WTC11 (cell line): ENCODE measurements at regions not wholly inside any gene's neighbourhood (a gene's known extent, or its start where the extent isn't known, plus 50 kb on each side); places are given as distances from the start of the nearest gene placed in this dataset.
A peak's percentile ranks its signal among the peaks of the same experiment; 100 is the strongest.

Experiments
- ATAC-seq: fragments of 200-7000 bp; cut with Tn5 transposase; 2 replicates; pipeline ENCODE4 v1.10.0; 2021; ENCODE audit warnings: mild to moderate bottlenecking, moderate library complexity
- CTCF ChIA-PET: fragments of 300-600 bp; sonication (Branson Sonifier 250); formaldehyde crosslinking; loops from one replicate; lab custom pipeline; 2021; ENCODE audit warnings: antibody characterized with exemption; lab: Charles Lee
- POLR2A ChIA-PET: fragments of 350-600 bp; sonication (Branson Sonifier 250); formaldehyde crosslinking; loops from one replicate; lab custom pipeline; 2021; ENCODE audit warnings: antibody characterized with exemption; lab: Charles Lee
- DNase-seq: peaks from one replicate; pipeline ENCODE4 v3.0.0; 2021; ENCODE audit warnings: low spot score
- H3K27ac Mint-ChIP-seq: 2 replicates; pipeline ENCODE4 v1.8.0; 2021; ENCODE audit warnings: mixed read lengths
- H3K27me3 Mint-ChIP-seq: 2 replicates; pipeline ENCODE4 v1.8.0; 2021; ENCODE audit warnings: low read depth, mild to moderate bottlenecking, moderate library complexity, mixed read lengths
- H3K36me3 Mint-ChIP-seq: 2 replicates; pipeline ENCODE4 v1.8.0; 2021; ENCODE audit warnings: mixed read lengths
- H3K4me1 Mint-ChIP-seq: 2 replicates; pipeline ENCODE4 v1.8.0; 2022; ENCODE audit warnings: mixed read lengths
- H3K4me3 Mint-ChIP-seq: 2 replicates; pipeline ENCODE4 v1.8.0; 2021; ENCODE audit warnings: mild to moderate bottlenecking, moderate library complexity, mixed read lengths
- H3K9me3 Mint-ChIP-seq: 2 replicates; pipeline ENCODE4 v1.8.0; 2021; ENCODE audit warnings: mixed read lengths
- CBFB ChIP-seq: sonication (generic); formaldehyde crosslinking; IDR thresholded peaks from 2 replicates; pipeline ENCODE4 v1.8.1; 2022; ENCODE audit warnings: mild to moderate bottlenecking, low read depth, missing genetic modification reagents
- CREM ChIP-seq: sonication (generic); formaldehyde crosslinking; IDR thresholded peaks from 2 replicates; pipeline ENCODE4 v1.8.1; 2022; ENCODE audit warnings: mild to moderate bottlenecking, missing genetic modification reagents, moderate library complexity
- ELF4 ChIP-seq: sonication (generic); formaldehyde crosslinking; IDR thresholded peaks from 2 replicates; pipeline ENCODE4 v1.8.1; 2022; ENCODE audit warnings: low read depth, mild to moderate bottlenecking, moderate library complexity, missing genetic modification reagents
- EMX1 ChIP-seq: fragments of 250-450 bp; sonication (Bioruptor Pico); IDR thresholded peaks from 2 replicates; pipeline ENCODE4 v1.8.0; 2021; ENCODE audit warnings: mild to moderate bottlenecking
- GRHL2 ChIP-seq: fragments of 250-450 bp; sonication (Bioruptor Pico); IDR thresholded peaks from 2 replicates; pipeline ENCODE4 v1.8.0; 2022; ENCODE audit warnings: mild to moderate bottlenecking, moderate library complexity; ENCODE audit not compliant: insufficient replicate concordance, severe bottlenecking
- GTF2I ChIP-seq: fragments of 250-450 bp; sonication (Bioruptor Pico); conservative IDR thresholded peaks from 2 replicates; pipeline ENCODE4 v1.4.0; 2021; ENCODE audit warnings: mild to moderate bottlenecking
- IRF2 ChIP-seq: sonication (generic); formaldehyde crosslinking; IDR thresholded peaks from 2 replicates; pipeline ENCODE4 v1.8.0; 2022; ENCODE audit warnings: low read depth, missing genetic modification reagents, borderline replicate concordance
- JUN ChIP-seq: sonication (generic); formaldehyde crosslinking; IDR thresholded peaks from 2 replicates; pipeline ENCODE4 v1.8.0; 2023; ENCODE audit warnings: mild to moderate bottlenecking, missing genetic modification reagents
- KAT7 ChIP-seq: sonication (generic); formaldehyde crosslinking; IDR thresholded peaks from 2 replicates; pipeline ENCODE4 v1.8.1; 2023; ENCODE audit warnings: missing genetic modification reagents, mild to moderate bottlenecking, borderline replicate concordance
- MXD4 ChIP-seq: fragments of 250-450 bp; sonication (Bioruptor Pico); IDR thresholded peaks from 2 replicates; pipeline ENCODE4 v1.8.0; 2021; ENCODE audit warnings: mild to moderate bottlenecking, moderate library complexity, borderline replicate concordance
- RELA ChIP-seq: sonication (generic); formaldehyde crosslinking; IDR thresholded peaks from 2 replicates; pipeline ENCODE4 v1.8.1; 2022; ENCODE audit warnings: missing genetic modification reagents, mild to moderate bottlenecking, borderline replicate concordance
- SMAD3 ChIP-seq: sonication (generic); formaldehyde crosslinking; IDR thresholded peaks from 2 replicates; pipeline ENCODE4 v1.8.0; 2022; ENCODE audit warnings: missing genetic modification reagents, mild to moderate bottlenecking, borderline replicate concordance
- SMAD4 ChIP-seq: sonication (generic); formaldehyde crosslinking; IDR thresholded peaks from 2 replicates; pipeline ENCODE4 v1.8.0; 2022; ENCODE audit warnings: mild to moderate bottlenecking, missing genetic modification reagents
- SOX15 ChIP-seq: fragments of 250-450 bp; sonication (Bioruptor Pico); IDR thresholded peaks from 2 replicates; pipeline ENCODE4 v1.9.0; 2021; ENCODE audit warnings: mild to moderate bottlenecking
- TCF7 ChIP-seq: sonication (generic); formaldehyde crosslinking; IDR thresholded peaks from 2 replicates; pipeline ENCODE4 v1.8.0; 2022; ENCODE audit warnings: mild to moderate bottlenecking, low read depth, missing genetic modification reagents, moderate library complexity
- TP53 ChIP-seq: sonication (generic); formaldehyde crosslinking; IDR thresholded peaks from 2 replicates; pipeline ENCODE4 v1.8.1; 2023; ENCODE audit warnings: mild to moderate bottlenecking, missing genetic modification reagents
- ZBTB21 ChIP-seq: sonication (generic); formaldehyde crosslinking; IDR thresholded peaks from 2 replicates; pipeline ENCODE4 v1.8.1; 2023; ENCODE audit warnings: mild to moderate bottlenecking, missing genetic modification reagents, borderline replicate concordance
- ZNF317 ChIP-seq: sonication (generic); formaldehyde crosslinking; IDR thresholded peaks from 2 replicates; pipeline ENCODE4 v1.8.1; 2023; ENCODE audit warnings: low read depth, mild to moderate bottlenecking, moderate library complexity, missing genetic modification reagents, borderline replicate concordance
- TF ChIP-seq, protein P1 (sequence below): fragments of 250-450 bp; sonication (Bioruptor Pico); conservative IDR thresholded peaks from 2 replicates; pipeline ENCODE4 v1.9.0; 2021; ENCODE audit warnings: mild to moderate bottlenecking
- TF ChIP-seq, protein P2 (sequence below): sonication (generic); formaldehyde crosslinking; IDR thresholded peaks from 2 replicates; pipeline ENCODE4 v1.8.1; 2023; ENCODE audit warnings: mild to moderate bottlenecking, moderate library complexity, missing genetic modification reagents
- TF ChIP-seq, protein P3 (sequence below): sonication (generic); formaldehyde crosslinking; IDR thresholded peaks from 2 replicates; pipeline ENCODE4 v1.8.0; 2023; ENCODE audit warnings: missing genetic modification reagents
- TF ChIP-seq, protein P4 (sequence below): fragments of 250-450 bp; sonication (Bioruptor Pico); IDR thresholded peaks from 2 replicates; pipeline ENCODE4 v1.9.0; 2021; ENCODE audit warnings: mild to moderate bottlenecking
- TF ChIP-seq, protein P5 (sequence below): sonication (generic); formaldehyde crosslinking; IDR thresholded peaks from 2 replicates; pipeline ENCODE4 v1.8.1; 2023; ENCODE audit warnings: mild to moderate bottlenecking, missing genetic modification reagents, moderate library complexity
- TF ChIP-seq, protein P6 (sequence below): fragments of 250-450 bp; sonication (Bioruptor Pico); IDR thresholded peaks from 2 replicates; pipeline ENCODE4 v1.9.0; 2021; ENCODE audit warnings: mild to moderate bottlenecking

DNA sequence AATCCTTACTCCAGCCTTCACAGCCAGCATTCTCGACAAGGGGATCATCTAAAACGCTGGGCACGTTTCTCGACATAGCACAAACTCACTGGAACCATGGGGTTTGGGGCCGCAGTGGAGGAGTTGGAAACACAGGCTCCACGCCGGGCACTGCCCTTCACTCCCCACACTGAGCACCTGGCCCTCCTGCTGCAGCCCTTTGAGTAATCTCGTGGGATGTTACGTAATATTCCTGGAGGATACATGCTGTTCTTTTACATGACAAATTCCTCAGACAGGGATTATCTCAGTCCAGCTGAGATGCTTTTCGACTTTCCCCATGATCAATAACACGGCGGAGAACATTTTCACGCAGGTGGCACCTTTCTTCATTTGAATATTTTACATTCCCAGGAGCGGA is 408.0 kb downstream of the SHANK2 start:
- Mint-ChIP-seq H3K36me3 (no peaks in the 10 kb centered on the region), H3K9me3 (no peaks in the 10 kb centered on the region), H3K4me3 (no peak overlapping the region), H3K4me1 (peaks cover 4% of the 10 kb centered on the region), H3K27ac (0 out of 2 replicates have a peak overlapping the region, but pooled peaks have one; percentile 60), H3K27me3 (no peaks in the 10 kb centered on the region)
- TF ChIP-seq SMAD4 (CRISPR knock-in tag) (no peak), RELA (no peak), ELF4 (no peak), GTF2I (CRISPR knock-in tag) (no peak), ZBTB21 (CRISPR knock-in tag) (no peak), SMAD3 (CRISPR knock-in tag) (no peak), CBFB (no peak), GRHL2 (CRISPR knock-in tag) (no peak), TP53 (no peak), MXD4 (no peak), CREM (CRISPR knock-in tag) (no peak), SOX15 (CRISPR knock-in tag) (no peak), IRF2 (no peak), JUN (no peak), KAT7 (CRISPR knock-in tag) (no peak)
- TF ChIP-seq, protein P1, sequence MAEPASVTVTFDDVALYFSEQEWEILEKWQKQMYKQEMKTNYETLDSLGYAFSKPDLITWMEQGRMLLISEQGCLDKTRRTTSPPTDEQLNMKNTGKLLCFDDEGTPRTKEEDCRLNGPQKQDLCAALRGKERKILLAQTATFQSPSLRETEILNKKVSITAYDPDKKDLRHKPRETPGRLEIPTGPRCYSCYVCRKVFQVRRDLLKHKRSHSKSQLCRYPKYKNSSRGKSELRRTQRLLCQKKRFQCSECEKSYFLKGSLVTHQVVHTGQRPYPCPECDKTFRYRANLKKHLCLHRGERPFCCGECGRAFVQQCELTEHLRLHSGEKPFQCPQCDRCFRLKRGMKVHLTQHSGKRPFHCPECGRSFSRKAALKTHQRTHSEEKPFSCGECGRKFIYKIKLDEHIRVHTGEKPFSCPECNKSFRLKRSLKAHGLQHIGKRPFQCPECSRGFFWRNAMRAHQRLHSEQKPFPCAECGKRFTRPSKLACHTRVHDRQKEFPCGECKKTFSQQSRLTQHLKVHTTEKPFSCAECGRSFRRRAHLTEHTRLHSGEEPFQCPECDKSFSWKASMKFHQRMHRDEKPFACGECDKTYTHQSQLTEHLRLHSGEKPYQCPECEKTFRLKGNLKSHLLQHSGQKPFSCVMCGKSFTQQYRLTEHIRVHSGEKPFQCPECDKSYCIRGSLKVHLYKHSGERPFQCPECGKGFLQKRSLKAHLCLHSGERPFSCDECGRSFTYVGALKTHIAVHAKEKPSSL (CRISPR knock-in tag), result no peak
- TF ChIP-seq, protein P2, sequence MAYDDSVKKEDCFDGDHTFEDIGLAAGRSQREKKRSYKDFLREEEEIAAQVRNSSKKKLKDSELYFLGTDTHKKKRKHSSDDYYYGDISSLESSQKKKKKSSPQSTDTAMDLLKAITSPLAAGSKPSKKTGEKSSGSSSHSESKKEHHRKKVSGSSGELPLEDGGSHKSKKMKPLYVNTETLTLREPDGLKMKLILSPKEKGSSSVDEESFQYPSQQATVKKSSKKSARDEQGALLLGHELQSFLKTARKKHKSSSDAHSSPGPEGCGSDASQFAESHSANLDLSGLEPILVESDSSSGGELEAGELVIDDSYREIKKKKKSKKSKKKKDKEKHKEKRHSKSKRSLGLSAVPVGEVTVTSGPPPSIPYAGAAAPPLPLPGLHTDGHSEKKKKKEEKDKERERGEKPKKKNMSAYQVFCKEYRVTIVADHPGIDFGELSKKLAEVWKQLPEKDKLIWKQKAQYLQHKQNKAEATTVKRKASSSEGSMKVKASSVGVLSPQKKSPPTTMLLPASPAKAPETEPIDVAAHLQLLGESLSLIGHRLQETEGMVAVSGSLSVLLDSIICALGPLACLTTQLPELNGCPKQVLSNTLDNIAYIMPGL (CRISPR knock-in tag), result no peak
- TF ChIP-seq, protein P3, sequence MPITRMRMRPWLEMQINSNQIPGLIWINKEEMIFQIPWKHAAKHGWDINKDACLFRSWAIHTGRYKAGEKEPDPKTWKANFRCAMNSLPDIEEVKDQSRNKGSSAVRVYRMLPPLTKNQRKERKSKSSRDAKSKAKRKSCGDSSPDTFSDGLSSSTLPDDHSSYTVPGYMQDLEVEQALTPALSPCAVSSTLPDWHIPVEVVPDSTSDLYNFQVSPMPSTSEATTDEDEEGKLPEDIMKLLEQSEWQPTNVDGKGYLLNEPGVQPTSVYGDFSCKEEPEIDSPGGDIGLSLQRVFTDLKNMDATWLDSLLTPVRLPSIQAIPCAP, result no peak
- TF ChIP-seq, protein P4, sequence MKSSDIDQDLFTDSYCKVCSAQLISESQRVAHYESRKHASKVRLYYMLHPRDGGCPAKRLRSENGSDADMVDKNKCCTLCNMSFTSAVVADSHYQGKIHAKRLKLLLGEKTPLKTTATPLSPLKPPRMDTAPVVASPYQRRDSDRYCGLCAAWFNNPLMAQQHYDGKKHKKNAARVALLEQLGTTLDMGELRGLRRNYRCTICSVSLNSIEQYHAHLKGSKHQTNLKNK (CRISPR knock-in tag), result no peak
- TF ChIP-seq, protein P5, sequence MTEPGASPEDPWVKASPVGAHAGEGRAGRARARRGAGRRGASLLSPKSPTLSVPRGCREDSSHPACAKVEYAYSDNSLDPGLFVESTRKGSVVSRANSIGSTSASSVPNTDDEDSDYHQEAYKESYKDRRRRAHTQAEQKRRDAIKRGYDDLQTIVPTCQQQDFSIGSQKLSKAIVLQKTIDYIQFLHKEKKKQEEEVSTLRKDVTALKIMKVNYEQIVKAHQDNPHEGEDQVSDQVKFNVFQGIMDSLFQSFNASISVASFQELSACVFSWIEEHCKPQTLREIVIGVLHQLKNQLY, result no peak
- ChIA-PET POLR2A (no interaction called here), CTCF (no interaction called here)
- ATAC-seq (no peak), DNase-seq (no peak)

DNA sequence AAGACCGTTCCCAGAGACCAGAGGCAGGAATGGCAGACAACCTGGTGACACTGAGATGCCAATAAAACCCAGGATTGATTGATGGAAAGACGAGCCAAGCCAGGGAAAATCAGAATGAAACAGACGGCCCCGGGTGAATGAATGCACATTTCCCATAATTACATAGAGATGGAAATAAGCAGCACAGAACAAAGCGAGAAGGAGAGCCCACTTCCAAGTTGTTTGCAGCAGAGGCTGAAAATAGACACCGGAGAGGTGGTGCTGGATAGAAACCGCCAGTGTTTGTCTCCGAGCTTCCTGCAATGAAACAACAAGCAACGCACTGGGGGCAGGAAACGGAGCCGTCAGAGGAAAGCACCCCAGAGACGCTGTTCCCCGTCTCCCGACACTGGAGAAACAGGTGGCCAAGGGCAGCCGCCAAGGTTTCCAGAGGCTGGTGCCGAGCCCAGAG is 406.8 kb downstream of the SHANK2 start:
- no peaks in the 10 kb centered on the region for H3K9me3 Mint-ChIP-seq
- H3K4me1 Mint-ChIP-seq, result peaks cover 4% of the 10 kb centered on the region
- 0 out of 2 replicates have a peak overlapping the region, but pooled peaks have one; percentile 53 for H3K27ac Mint-ChIP-seq
- CTCF ChIA-PET, result no interaction called here
- H3K36me3 Mint-ChIP-seq, result no peaks in the 10 kb centered on the region
- H3K4me3 Mint-ChIP-seq, result no peak overlapping the region
- ATAC-seq (no peak), DNase-seq (no peak)
- POLR2A ChIA-PET, result no interaction called here
- H3K27me3 Mint-ChIP-seq, result no peaks in the 10 kb centered on the region
- TF ChIP-seq ZNF317 (CRISPR knock-in tag) (no peak), TCF7 (no peak), EMX1 (CRISPR knock-in tag) (no peak), SOX15 (CRISPR knock-in tag) (no peak)
- TF ChIP-seq, protein P4 (CRISPR knock-in tag), result no peak
- TF ChIP-seq, protein P6, sequence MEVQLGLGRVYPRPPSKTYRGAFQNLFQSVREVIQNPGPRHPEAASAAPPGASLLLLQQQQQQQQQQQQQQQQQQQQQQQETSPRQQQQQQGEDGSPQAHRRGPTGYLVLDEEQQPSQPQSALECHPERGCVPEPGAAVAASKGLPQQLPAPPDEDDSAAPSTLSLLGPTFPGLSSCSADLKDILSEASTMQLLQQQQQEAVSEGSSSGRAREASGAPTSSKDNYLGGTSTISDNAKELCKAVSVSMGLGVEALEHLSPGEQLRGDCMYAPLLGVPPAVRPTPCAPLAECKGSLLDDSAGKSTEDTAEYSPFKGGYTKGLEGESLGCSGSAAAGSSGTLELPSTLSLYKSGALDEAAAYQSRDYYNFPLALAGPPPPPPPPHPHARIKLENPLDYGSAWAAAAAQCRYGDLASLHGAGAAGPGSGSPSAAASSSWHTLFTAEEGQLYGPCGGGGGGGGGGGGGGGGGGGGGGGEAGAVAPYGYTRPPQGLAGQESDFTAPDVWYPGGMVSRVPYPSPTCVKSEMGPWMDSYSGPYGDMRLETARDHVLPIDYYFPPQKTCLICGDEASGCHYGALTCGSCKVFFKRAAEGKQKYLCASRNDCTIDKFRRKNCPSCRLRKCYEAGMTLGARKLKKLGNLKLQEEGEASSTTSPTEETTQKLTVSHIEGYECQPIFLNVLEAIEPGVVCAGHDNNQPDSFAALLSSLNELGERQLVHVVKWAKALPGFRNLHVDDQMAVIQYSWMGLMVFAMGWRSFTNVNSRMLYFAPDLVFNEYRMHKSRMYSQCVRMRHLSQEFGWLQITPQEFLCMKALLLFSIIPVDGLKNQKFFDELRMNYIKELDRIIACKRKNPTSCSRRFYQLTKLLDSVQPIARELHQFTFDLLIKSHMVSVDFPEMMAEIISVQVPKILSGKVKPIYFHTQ (CRISPR knock-in tag), result no peak
